ENCODE measurements at regions not wholly inside any gene's neighbourhood (a gene's known extent, or its start where the extent isn't known, plus 50 kb on each side); places are given as distances from the start of the nearest gene placed in this dataset.

- TF ChIP-seq TEAD4 (IDR thresholded peaks at IDR 0.05) (no peak), CEBPB (IDR thresholded peaks at IDR 0.05) (no peak), CREB1 (IDR thresholded peaks at IDR 0.05; ENCODE audit: low read depth) (no peak), YY1 (IDR thresholded peaks at IDR 0.05; ENCODE audit: low read depth) (no peak), REST (IDR thresholded peaks at IDR 0.05; ENCODE audit: low read depth) (no peak), ZBTB7A (IDR thresholded peaks at IDR 0.05; ENCODE audit: low read depth) (no peak), NFIC (IDR thresholded peaks at IDR 0.05) (no peak), TCF12 (IDR thresholded peaks at IDR 0.05; ENCODE audit: low read depth) (no peak), EP300 (IDR thresholded peaks at IDR 0.05; ENCODE audit: borderline replicate concordance) (no peak), TAF1 (IDR thresholded peaks at IDR 0.05; ENCODE audit: low read depth) (no peak), RAD21 (IDR thresholded peaks at IDR 0.05; ENCODE audit: low read depth) (no peak), FOXM1 (IDR thresholded peaks at IDR 0.05; ENCODE audit: borderline replicate concordance, low read depth) (no peak), EGR1 (IDR thresholded peaks at IDR 0.05) (no peak)
- TF ChIP-seq, protein P1, sequence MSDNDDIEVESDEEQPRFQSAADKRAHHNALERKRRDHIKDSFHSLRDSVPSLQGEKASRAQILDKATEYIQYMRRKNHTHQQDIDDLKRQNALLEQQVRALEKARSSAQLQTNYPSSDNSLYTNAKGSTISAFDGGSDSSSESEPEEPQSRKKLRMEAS (IDR thresholded peaks at IDR 0.05), result no peak
Measured at GRCh38 chr6:164337024-164337924, 922.8 kb downstream of the QKI start.
